WTC11 (cell line): ENCODE measurements at regions not wholly inside any gene's neighbourhood (a gene's known extent, or its start where the extent isn't known, plus 50 kb on each side); places are given as distances from the start of the nearest gene placed in this dataset.

Source experiments
- ATAC-seq: fragments of 200-7000 bp; cut with Tn5 transposase; 2 replicates; pipeline ENCODE4 v1.10.0; 2021; ENCODE audit warnings: mild to moderate bottlenecking, moderate library complexity
- CTCF ChIA-PET: fragments of 300-600 bp; sonication (Branson Sonifier 250); formaldehyde crosslinking; loops from one replicate; lab custom pipeline; 2021; ENCODE audit warnings: antibody characterized with exemption; lab: Charles Lee
- POLR2A ChIA-PET: fragments of 350-600 bp; sonication (Branson Sonifier 250); formaldehyde crosslinking; loops from one replicate; lab custom pipeline; 2021; ENCODE audit warnings: antibody characterized with exemption; lab: Charles Lee
- DNase-seq: peaks from one replicate; pipeline ENCODE4 v3.0.0; 2021; ENCODE audit warnings: low spot score
- H3K27ac Mint-ChIP-seq: 2 replicates; pipeline ENCODE4 v1.8.0; 2021; ENCODE audit warnings: mixed read lengths
- H3K27me3 Mint-ChIP-seq: 2 replicates; pipeline ENCODE4 v1.8.0; 2021; ENCODE audit warnings: low read depth, mild to moderate bottlenecking, moderate library complexity, mixed read lengths
- H3K36me3 Mint-ChIP-seq: 2 replicates; pipeline ENCODE4 v1.8.0; 2021; ENCODE audit warnings: mixed read lengths
- H3K4me1 Mint-ChIP-seq: 2 replicates; pipeline ENCODE4 v1.8.0; 2022; ENCODE audit warnings: mixed read lengths
- H3K4me3 Mint-ChIP-seq: 2 replicates; pipeline ENCODE4 v1.8.0; 2021; ENCODE audit warnings: mild to moderate bottlenecking, moderate library complexity, mixed read lengths
- H3K9me3 Mint-ChIP-seq: 2 replicates; pipeline ENCODE4 v1.8.0; 2021; ENCODE audit warnings: mixed read lengths
- AFF4 ChIP-seq: sonication (generic); formaldehyde crosslinking; IDR thresholded peaks from 2 replicates; pipeline ENCODE4 v1.8.1; 2023; ENCODE audit warnings: mild to moderate bottlenecking, missing genetic modification reagents, borderline replicate concordance
- ATF2 ChIP-seq: sonication (generic); formaldehyde crosslinking; IDR thresholded peaks from 2 replicates; pipeline ENCODE4 v1.8.1; 2022; ENCODE audit warnings: low read depth, missing genetic modification reagents, borderline replicate concordance
- CREM ChIP-seq: sonication (generic); formaldehyde crosslinking; IDR thresholded peaks from 2 replicates; pipeline ENCODE4 v1.8.1; 2022; ENCODE audit warnings: mild to moderate bottlenecking, missing genetic modification reagents, moderate library complexity
- E2F5 ChIP-seq: sonication (generic); formaldehyde crosslinking; IDR thresholded peaks from 2 replicates; pipeline ENCODE4 v1.8.1; 2022; ENCODE audit warnings: mild to moderate bottlenecking, moderate library complexity, missing genetic modification reagents
- EMX1 ChIP-seq: fragments of 250-450 bp; sonication (Bioruptor Pico); IDR thresholded peaks from 2 replicates; pipeline ENCODE4 v1.8.0; 2021; ENCODE audit warnings: mild to moderate bottlenecking
- GABPB1 ChIP-seq: sonication (generic); formaldehyde crosslinking; IDR thresholded peaks from 2 replicates; pipeline ENCODE4 v1.8.1; 2023; ENCODE audit warnings: mild to moderate bottlenecking, missing genetic modification reagents
- IRF2 ChIP-seq: sonication (generic); formaldehyde crosslinking; IDR thresholded peaks from 2 replicates; pipeline ENCODE4 v1.8.0; 2022; ENCODE audit warnings: low read depth, missing genetic modification reagents, borderline replicate concordance
- JAZF1 ChIP-seq: fragments of 250-450 bp; sonication (Bioruptor Pico); IDR thresholded peaks from 2 replicates; pipeline ENCODE4 v1.9.0; 2021; ENCODE audit warnings: moderate library complexity, mild to moderate bottlenecking, inconsistent platforms
- KAT7 ChIP-seq: sonication (generic); formaldehyde crosslinking; IDR thresholded peaks from 2 replicates; pipeline ENCODE4 v1.8.1; 2023; ENCODE audit warnings: missing genetic modification reagents, mild to moderate bottlenecking, borderline replicate concordance
- MAX ChIP-seq: sonication (generic); formaldehyde crosslinking; IDR thresholded peaks from 2 replicates; pipeline ENCODE4 v1.8.0; 2022; ENCODE audit warnings: mild to moderate bottlenecking, missing genetic modification reagents
- MXD4 ChIP-seq: fragments of 250-450 bp; sonication (Bioruptor Pico); IDR thresholded peaks from 2 replicates; pipeline ENCODE4 v1.8.0; 2021; ENCODE audit warnings: mild to moderate bottlenecking, moderate library complexity, borderline replicate concordance
- MYBL2 ChIP-seq: sonication (generic); formaldehyde crosslinking; IDR thresholded peaks from 2 replicates; pipeline ENCODE4 v1.8.1; 2023; ENCODE audit warnings: mild to moderate bottlenecking, moderate library complexity, missing genetic modification reagents
- NFYB ChIP-seq: sonication (generic); formaldehyde crosslinking; conservative IDR thresholded peaks from 2 replicates; pipeline ENCODE4 v1.8.0; 2022; ENCODE audit warnings: low read depth, missing genetic modification reagents
- NR3C1 ChIP-seq: sonication (generic); formaldehyde crosslinking; conservative IDR thresholded peaks from 2 replicates; pipeline ENCODE4 v1.8.1; 2023; ENCODE audit warnings: low read depth, mild to moderate bottlenecking, missing genetic modification reagents
- PREB ChIP-seq: sonication (generic); formaldehyde crosslinking; IDR thresholded peaks from 2 replicates; pipeline ENCODE4 v1.8.1; 2022; ENCODE audit warnings: mild to moderate bottlenecking, missing genetic modification reagents, moderate library complexity, borderline replicate concordance
- RELA ChIP-seq: sonication (generic); formaldehyde crosslinking; IDR thresholded peaks from 2 replicates; pipeline ENCODE4 v1.8.1; 2022; ENCODE audit warnings: missing genetic modification reagents, mild to moderate bottlenecking, borderline replicate concordance
- RORB ChIP-seq: fragments of 250-450 bp; sonication (Bioruptor Pico); IDR thresholded peaks from 2 replicates; pipeline ENCODE4 v1.9.0; 2021; ENCODE audit warnings: mild to moderate bottlenecking
- SMAD3 ChIP-seq: sonication (generic); formaldehyde crosslinking; IDR thresholded peaks from 2 replicates; pipeline ENCODE4 v1.8.0; 2022; ENCODE audit warnings: missing genetic modification reagents, mild to moderate bottlenecking, borderline replicate concordance
- USF2 ChIP-seq: sonication (generic); formaldehyde crosslinking; IDR thresholded peaks from 2 replicates; pipeline ENCODE4 v1.8.1; 2023; ENCODE audit warnings: mild to moderate bottlenecking, missing genetic modification reagents, moderate library complexity
- ZNF138 ChIP-seq: sonication (generic); formaldehyde crosslinking; conservative IDR thresholded peaks from 2 replicates; pipeline ENCODE4 v1.8.1; 2022; ENCODE audit warnings: mild to moderate bottlenecking, moderate library complexity, missing genetic modification reagents
- ZNF232 ChIP-seq: sonication (generic); formaldehyde crosslinking; IDR thresholded peaks from 2 replicates; pipeline ENCODE4 v1.8.0; 2022; ENCODE audit warnings: mild to moderate bottlenecking, missing genetic modification reagents
- ZNF416 ChIP-seq: fragments of 250-450 bp; sonication (Bioruptor Pico); IDR thresholded peaks from 2 replicates; pipeline ENCODE4 v1.9.0; 2021; ENCODE audit warnings: mild to moderate bottlenecking, inconsistent platforms
- ZNF512 ChIP-seq: sonication (generic); formaldehyde crosslinking; IDR thresholded peaks from 2 replicates; pipeline ENCODE4 v1.8.1; 2022; ENCODE audit warnings: missing genetic modification reagents, borderline replicate concordance

GRCh38 chr5:84573017-84573712 is 188.5 kb upstream of the EDIL3 start (continued):
- TF ChIP-seq PREB (CRISPR knock-in tag) (no peak), CREM (CRISPR knock-in tag) (no peak), MAX (no peak), SMAD3 (no peak)

GRCh38 chr5:84569307-84569706 is 184.6 kb upstream of the EDIL3 start:
- POLR2A ChIA-PET: no interaction called here
- ATAC-seq (no peak), DNase-seq (no peak)
- CTCF ChIA-PET: interaction anchor here (0.5 kb wide), 1 partner anchor 184 kb away, joined by 3 read pairs; the partner anchor contains the start of gene EDIL3
- Mint-ChIP-seq H3K36me3 (no peaks in the 10 kb centered on the region), H3K27ac (no peak overlapping the region), H3K4me1 (peaks cover 38% of the 10 kb centered on the region), H3K9me3 (peaks cover 3% of the 10 kb centered on the region; the same call in 1 of the 2 replicates), H3K4me3 (no peak overlapping the region), H3K27me3 (no peaks in the 10 kb centered on the region; the same call in 1 of the 2 replicates)
- TF ChIP-seq ZNF138 (no peak), NR3C1 (CRISPR knock-in tag) (no peak), E2F5 (CRISPR knock-in tag) (no peak), EMX1 (CRISPR knock-in tag) (no peak), ZNF232 (no peak), USF2 (CRISPR knock-in tag) (no peak), GABPB1 (CRISPR knock-in tag) (no peak), IRF2 (CRISPR knock-in tag) (no peak)

GRCh38 chr5:84568171-84568570 is 183.5 kb upstream of the EDIL3 start:
- peak overlapping the region; percentile 87 for H3K27ac Mint-ChIP-seq
- H3K4me1 Mint-ChIP-seq: peaks cover 43% of the 10 kb centered on the region
- H3K27me3 Mint-ChIP-seq: no peaks in the 10 kb centered on the region
- CTCF ChIA-PET: no interaction called here
- no peak for DNase-seq
- H3K9me3 Mint-ChIP-seq: no peaks in the 10 kb centered on the region; the same call in 1 of the 2 replicates
- ATAC-seq: peak; percentile 65
- POLR2A ChIA-PET: no interaction called here
- H3K36me3 Mint-ChIP-seq: no peaks in the 10 kb centered on the region
- peak overlapping the region; percentile 23; the same call in 1 of the 2 replicates for H3K4me3 Mint-ChIP-seq
- no peak for TF ChIP-seq MXD4 (CRISPR knock-in tag)
- TF ChIP-seq JAZF1 (CRISPR knock-in tag): no peak
- TF ChIP-seq MAX: no peak
- TF ChIP-seq RORB (CRISPR knock-in tag): no peak
- TF ChIP-seq ZNF512 (CRISPR knock-in tag): no peak
- TF ChIP-seq KAT7 (CRISPR knock-in tag): no peak
- no peak for TF ChIP-seq NFYB
- TF ChIP-seq ATF2 (CRISPR knock-in tag): no peak
- TF ChIP-seq AFF4 (CRISPR knock-in tag): no peak
- no peak for TF ChIP-seq IRF2 (CRISPR knock-in tag)
- TF ChIP-seq MYBL2: no peak
- no peak for TF ChIP-seq ZNF416
- no peak for TF ChIP-seq RELA (CRISPR knock-in tag)
